Cardiac muscle cell (in vitro differentiated cells and primary cell): ENCODE measurements at regions not wholly inside any gene's neighbourhood (a gene's known extent, or its start where the extent isn't known, plus 50 kb on each side); places are given as distances from the start of the nearest gene placed in this dataset.

Experiments
- DNase-seq, 2 donors: peaks; one replicate each; pipeline versions ENCODE4 v3.0.0 to v3.0.0-alpha.2; 2010 to 2017; ENCODE audit warnings: low read depth in 1 of 2, low spot score in 1 of 2
- H3K27ac ChIP-seq: fragments of 200-600 bp; sonication (generic); 2 replicates; pipeline ENCODE4 v1.5.1; 2016
- H3K27me3 ChIP-seq: fragments of 200-600 bp; sonication (generic); 2 replicates; pipeline ENCODE4 v1.6.0; 2016; ENCODE audit warnings: control low read depth
- H3K36me3 ChIP-seq: fragments of 200-600 bp; sonication (generic); 2 replicates; pipeline ENCODE4 v1.5.1; 2016; ENCODE audit warnings: control low read depth
- H3K4me1 ChIP-seq: fragments of 200-600 bp; sonication (generic); 2 replicates; pipeline ENCODE4 v1.8.1; 2017; ENCODE audit warnings: low read depth, mild to moderate bottlenecking, mixed run types
- H3K4me3 ChIP-seq: fragments of 200-600 bp; sonication (generic); 2 replicates; pipeline ENCODE4 v1.5.1; 2016; ENCODE audit warnings: mild to moderate bottlenecking
- H3K9me3 ChIP-seq: fragments of 200-600 bp; sonication (generic); 2 replicates; pipeline ENCODE4 v1.5.1; 2017; ENCODE audit warnings: low read depth, mild to moderate bottlenecking, control low read depth
- TF ChIP-seq, protein P1 (sequence below): IDR thresholded peaks from 2 replicates; pipeline ENCODE4 v1.5.1; 2012; ENCODE audit warnings: low read depth, mild to moderate bottlenecking, low read length

DNA sequence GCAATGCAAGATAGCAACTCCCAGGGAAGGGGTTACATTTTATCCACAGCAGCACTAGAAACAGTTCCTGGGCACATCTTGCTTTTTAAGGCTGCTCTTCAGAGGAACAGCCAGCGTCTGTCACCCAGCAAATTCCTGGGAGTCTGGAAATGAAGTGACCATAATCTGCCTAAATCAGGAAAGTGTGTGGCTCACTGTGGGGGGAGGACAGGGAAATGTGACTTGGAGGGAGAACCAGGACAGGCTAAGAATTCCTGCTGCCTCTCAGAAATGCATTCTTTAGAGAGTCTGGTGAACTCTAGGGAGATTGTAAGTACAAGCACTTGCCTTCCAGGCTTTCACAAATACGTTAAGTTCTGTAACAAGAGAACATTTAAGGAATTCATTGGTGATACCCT lies 364.3 kb upstream of the SPHKAP start:
- H3K4me3 ChIP-seq: no peak overlapping the region
- peaks cover 23% of the 10 kb centered on the region for H3K4me1 ChIP-seq
- H3K27ac ChIP-seq: peak overlapping the region; percentile 91
- TF ChIP-seq, protein P1, sequence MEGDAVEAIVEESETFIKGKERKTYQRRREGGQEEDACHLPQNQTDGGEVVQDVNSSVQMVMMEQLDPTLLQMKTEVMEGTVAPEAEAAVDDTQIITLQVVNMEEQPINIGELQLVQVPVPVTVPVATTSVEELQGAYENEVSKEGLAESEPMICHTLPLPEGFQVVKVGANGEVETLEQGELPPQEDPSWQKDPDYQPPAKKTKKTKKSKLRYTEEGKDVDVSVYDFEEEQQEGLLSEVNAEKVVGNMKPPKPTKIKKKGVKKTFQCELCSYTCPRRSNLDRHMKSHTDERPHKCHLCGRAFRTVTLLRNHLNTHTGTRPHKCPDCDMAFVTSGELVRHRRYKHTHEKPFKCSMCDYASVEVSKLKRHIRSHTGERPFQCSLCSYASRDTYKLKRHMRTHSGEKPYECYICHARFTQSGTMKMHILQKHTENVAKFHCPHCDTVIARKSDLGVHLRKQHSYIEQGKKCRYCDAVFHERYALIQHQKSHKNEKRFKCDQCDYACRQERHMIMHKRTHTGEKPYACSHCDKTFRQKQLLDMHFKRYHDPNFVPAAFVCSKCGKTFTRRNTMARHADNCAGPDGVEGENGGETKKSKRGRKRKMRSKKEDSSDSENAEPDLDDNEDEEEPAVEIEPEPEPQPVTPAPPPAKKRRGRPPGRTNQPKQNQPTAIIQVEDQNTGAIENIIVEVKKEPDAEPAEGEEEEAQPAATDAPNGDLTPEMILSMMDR: no peak
- no peaks in the 10 kb centered on the region for H3K9me3 ChIP-seq
- no peaks in the 10 kb centered on the region for H3K36me3 ChIP-seq
- DNase-seq: peak in 1 of 2 donors; percentile 46
- no peaks in the 10 kb centered on the region for H3K27me3 ChIP-seq

DNA sequence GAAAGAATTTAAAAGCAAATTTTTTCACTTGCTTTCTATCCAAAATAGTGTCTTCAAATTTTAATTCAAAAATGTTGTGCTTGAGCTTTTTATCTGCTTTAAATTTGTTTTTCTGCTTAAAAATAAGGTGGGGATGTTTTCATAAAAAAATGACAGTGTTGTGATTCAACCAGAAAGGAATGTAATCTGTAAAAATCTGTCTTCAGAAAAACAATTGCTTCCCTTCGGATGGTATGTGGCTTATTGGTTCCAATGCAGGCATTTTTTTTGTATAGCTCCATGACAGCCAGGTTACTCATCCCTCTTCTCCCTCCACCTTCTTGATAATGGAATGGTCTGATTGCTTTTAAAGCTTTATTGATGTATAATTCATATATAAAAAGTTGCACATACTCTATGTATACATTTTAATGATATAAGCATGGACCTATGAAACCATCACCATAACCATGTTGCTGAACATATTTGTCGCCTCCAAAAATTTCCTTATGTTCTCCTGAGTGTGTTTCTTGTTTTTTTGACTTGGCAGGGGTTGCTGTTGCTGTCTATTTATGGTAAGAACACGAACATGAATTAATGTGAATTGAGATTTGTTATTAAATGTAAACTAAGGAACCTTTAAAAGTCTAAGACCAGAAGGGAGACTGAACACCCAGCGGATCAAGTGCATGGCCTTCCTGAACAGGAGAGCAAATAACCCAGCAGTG lies 363.7 kb upstream of the SPHKAP start:
- TF ChIP-seq, protein P1: no peak
- Histone ChIP-seq H3K4me3 (no peak overlapping the region), H3K36me3 (no peaks in the 10 kb centered on the region), H3K27ac (peak overlapping the region; percentile 91), H3K9me3 (no peaks in the 10 kb centered on the region), H3K4me1 (peaks cover 23% of the 10 kb centered on the region), H3K27me3 (no peaks in the 10 kb centered on the region)
- peak in 1 of 2 donors; percentile 13 for DNase-seq

DNA sequence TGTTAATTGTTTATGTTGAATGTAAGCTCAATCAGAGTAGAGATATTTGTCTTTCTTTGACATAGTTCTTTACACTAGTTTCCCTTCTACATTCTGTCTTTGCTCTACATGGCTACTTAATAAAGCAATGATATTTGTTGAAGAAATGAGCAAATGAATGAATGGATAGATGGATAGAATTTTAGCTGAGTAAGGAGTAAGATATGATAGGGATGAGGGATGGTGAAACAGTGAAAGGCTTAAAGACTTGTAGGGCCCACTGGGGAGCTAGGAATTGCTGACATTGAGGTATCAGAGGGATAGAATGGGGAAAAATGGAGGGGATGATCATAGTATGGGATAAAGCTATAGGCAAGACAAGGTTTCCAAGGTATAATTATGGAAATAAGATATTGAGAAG lies 361.6 kb upstream of the SPHKAP start:
- H3K9me3 ChIP-seq: no peaks in the 10 kb centered on the region
- H3K4me1 ChIP-seq: peaks cover 23% of the 10 kb centered on the region
- TF ChIP-seq, protein P1: no peak

DNA sequence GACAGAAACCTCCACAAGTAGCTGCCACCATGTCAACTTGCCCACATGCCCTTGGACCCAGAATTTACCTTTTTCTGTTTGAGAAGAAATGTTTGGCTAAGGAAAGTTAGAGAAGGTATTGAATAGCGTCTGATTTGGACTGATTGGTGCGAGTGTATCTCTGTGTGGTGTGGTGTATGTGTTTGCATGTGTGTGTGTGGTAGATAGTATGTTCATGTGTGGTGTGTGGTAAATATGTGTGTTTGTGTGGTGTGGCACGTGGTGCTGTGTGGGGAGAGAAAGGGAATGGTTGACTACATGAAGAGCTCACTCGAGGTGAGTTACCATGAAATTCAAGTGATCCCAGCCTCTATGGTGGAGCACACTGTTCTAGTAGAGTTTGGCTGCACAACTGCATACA lies 360.8 kb upstream of the SPHKAP start:
- H3K27me3 ChIP-seq: no peaks in the 10 kb centered on the region
- no peak overlapping the region for H3K4me3 ChIP-seq
- no peaks in the 10 kb centered on the region for H3K36me3 ChIP-seq
- H3K9me3 ChIP-seq: no peaks in the 10 kb centered on the region
- H3K27ac ChIP-seq: no peak overlapping the region
- TF ChIP-seq, protein P1: no peak
- peaks cover 23% of the 10 kb centered on the region for H3K4me1 ChIP-seq
- DNase-seq: no peak

More for the DNA sequence above, 361.6 kb upstream of the SPHKAP start:
- no peaks in the 10 kb centered on the region for H3K36me3 ChIP-seq
- H3K27ac ChIP-seq: no peak overlapping the region
- no peak for DNase-seq
- no peaks in the 10 kb centered on the region for H3K27me3 ChIP-seq
- H3K4me3 ChIP-seq: no peak overlapping the region

DNA sequence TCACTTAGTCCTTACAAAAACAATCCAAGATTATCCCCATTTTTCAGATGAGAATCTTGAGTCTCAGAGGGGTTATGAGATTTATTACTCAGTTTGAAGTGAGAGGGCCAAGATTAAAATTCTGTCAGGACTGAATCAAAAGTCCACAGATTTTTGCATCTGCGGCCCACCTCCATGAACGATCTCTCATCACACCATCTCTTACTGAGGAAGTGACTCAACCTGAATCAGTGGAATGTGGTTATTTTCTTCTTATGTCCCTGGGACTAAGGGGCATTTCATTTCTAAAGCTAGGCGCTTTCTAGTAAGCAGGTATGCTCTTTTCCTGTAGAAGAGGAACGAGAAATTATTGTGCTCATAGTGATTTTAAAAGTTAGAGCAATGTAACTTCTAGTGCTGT lies 360.3 kb upstream of the SPHKAP start:
- TF ChIP-seq, protein P1: no peak
- H3K4me1 ChIP-seq: peaks cover 23% of the 10 kb centered on the region
- no peak overlapping the region for H3K27ac ChIP-seq
- H3K4me3 ChIP-seq: no peak overlapping the region
- H3K9me3 ChIP-seq: no peaks in the 10 kb centered on the region
- no peak for DNase-seq
- H3K36me3 ChIP-seq: no peaks in the 10 kb centered on the region
- H3K27me3 ChIP-seq: no peaks in the 10 kb centered on the region
